GM21381 (cell line): ENCODE measurements at regions not wholly inside any gene's neighbourhood (a gene's known extent, or its start where the extent isn't known, plus 50 kb on each side); places are given as distances from the start of the nearest gene placed in this dataset.

Experiments used
- ATAC-seq: cut with Tn5 transposase; IDR thresholded peaks from one replicate; pipeline ENCODE4 v1.9.1; 2021; ENCODE audit warnings: mild to moderate bottlenecking, moderate library complexity; ENCODE audit not compliant: unreplicated experiment

DNA sequence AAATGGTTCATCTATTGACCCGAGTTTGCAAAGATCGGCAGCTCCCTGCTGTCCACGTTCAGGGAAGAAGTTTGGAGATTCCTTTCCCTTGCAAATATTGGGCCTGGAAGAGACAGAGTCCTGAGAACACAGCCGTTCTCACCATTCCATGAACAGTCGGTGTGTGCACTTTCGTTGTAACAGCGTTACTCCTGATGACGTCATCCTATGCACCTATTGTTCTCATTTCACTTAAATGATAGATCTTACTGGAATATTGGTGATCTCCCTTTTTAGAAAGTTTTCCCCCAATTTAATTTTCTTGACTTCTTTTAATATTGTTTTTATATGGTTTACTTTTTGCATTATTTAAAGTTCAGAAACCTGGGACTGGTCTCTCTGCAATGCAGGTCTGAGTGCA, 320.7 kb upstream of the PFKP start:
- ATAC-seq, result no peak

GRCh38 chr10:2745666-2746065, 321.7 kb upstream of the PFKP start:
- no peak for ATAC-seq

- no peak for ATAC-seq
Observed at GRCh38 chr10:2744547-2745200, 322.7 kb upstream of the PFKP start.

DNA sequence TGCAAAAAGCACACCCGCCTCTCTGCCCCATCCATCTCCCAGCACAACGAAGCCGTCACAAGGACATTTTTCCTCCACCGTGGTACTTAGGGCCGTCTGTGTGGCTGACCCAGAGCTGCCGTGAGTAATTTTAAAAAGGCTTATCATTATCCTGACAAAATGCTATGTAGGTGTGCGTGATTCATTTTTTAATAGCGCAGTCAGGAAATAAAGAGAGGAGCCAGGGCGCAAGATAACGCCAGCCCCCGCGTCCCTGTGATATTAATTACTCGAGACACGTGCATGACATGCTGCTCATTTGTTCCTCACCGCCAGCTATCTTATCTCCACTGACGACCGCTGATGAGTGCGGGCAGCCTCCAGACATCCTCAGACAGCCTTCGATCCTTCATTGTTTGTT, 332.7 kb upstream of the PFKP start:
- no peak for ATAC-seq

- ATAC-seq, result no peak
Observed at GRCh38 chr10:2733278-2733963, 333.9 kb upstream of the PFKP start.

GRCh38 chr10:2731940-2732339, 335.4 kb upstream of the PFKP start:
- ATAC-seq, result no peak

DNA sequence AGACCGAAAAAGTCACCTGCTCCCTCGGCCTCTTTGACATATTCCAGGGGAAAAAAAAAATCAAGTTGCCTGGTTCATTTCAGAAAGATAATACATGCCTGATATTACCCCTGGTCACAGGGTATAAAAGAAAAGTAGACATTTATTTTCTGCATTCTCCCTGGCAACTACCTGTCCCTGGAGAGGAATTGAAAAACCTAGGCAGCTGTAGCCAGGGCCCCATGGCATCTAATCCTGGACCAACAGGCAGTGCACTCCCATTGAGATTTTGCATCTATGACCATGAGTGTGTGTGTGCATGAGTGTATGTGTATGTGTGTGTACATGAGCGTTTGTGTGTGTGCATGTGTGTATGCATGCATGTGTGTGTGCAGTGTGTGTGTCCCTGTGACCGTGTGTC, 338.2 kb upstream of the PFKP start:
- ATAC-seq, result no peak

GRCh38 chr10:2728087-2728486, 339.3 kb upstream of the PFKP start:
- ATAC-seq, result no peak

- no peak for ATAC-seq
Observed at GRCh38 chr10:2716596-2716995, 350.8 kb upstream of the PFKP start.

DNA sequence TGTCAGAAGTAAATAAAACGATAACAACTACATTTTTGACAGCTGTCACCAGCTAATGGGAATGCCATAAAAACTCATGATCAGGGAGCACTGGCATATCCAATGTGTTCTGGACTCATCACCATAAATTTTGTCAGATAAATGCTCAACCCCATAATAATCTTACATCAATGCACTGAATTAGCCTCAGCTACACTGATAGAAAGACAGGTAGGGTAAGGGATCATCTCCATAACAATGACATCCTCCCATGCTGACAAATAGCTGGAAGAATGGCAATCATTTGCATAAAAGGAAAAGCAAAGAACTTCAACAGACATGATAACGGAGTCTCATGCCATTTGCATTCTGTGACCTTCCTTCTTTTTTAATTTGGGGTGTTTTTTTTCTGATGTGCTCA, 352.8 kb upstream of the PFKP start:
- no peak for ATAC-seq

GRCh38 chr10:2703953-2704352, 363.4 kb upstream of the PFKP start:
- ATAC-seq, result no peak

- no peak for ATAC-seq
Observed at GRCh38 chr10:2701802-2702201, 365.5 kb upstream of the PFKP start.

GRCh38 chr10:2700626-2701305, 366.6 kb upstream of the PFKP start:
- ATAC-seq, result peak; percentile 82

DNA sequence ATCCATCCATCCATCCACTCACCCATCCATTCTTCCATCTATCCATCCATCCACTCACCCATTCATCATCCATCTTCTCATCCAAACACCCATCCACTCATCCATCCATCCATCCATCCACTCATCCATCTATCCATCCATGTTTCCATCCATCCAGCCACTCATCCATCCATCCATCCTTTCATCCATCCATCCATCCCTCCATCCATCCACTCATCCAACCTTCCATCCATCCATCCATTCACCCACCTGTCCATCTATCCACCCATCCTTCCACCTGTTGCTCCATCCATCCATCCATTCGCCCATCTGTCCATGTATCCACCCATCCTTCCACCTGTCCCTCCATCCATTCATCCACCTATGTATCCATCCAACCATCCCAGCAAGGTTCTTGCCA, 378.4 kb upstream of the PFKP start:
- ATAC-seq, result no peak

DNA sequence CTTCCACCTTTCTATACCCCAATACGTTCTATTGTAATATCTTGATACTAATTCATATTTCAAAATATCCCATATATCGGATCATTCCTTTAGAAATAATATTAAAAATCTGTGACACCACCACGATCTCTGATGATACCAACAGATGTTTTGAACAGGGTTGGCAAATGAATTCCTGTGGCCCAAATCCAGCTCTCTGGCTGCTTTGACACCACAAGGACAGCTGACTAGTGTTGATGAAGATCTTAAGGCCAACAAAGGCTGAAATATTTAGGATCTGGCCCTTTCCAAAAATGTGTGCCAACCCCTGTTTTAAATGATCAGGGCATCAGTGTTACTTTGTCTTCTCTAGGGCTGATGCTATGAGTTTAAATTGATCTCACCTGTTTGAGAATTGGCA, 380.7 kb upstream of the PFKP start:
- ATAC-seq, result no peak

GRCh38 chr10:2682491-2682890, 384.9 kb upstream of the PFKP start:
- ATAC-seq, result no peak

DNA sequence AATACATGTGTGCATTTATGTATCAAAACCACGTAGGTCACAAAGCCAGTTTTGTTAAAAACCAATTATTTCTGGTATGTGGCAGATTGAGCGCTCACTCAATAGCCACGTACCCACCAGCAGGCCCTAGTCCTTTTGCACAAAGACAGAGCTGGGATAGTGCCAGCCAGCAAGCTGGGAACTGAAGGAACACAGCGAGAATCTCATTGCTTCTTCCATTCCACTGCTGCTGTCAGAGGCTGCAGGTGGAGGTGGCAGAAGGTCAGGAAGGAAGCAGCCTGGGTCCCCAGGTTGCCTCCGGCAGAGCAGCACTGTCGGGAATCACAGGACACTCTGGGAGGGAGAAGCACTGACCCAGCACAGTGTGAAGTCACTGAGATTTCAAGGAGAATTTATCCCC, 385.5 kb upstream of the PFKP start:
- no peak for ATAC-seq

DNA sequence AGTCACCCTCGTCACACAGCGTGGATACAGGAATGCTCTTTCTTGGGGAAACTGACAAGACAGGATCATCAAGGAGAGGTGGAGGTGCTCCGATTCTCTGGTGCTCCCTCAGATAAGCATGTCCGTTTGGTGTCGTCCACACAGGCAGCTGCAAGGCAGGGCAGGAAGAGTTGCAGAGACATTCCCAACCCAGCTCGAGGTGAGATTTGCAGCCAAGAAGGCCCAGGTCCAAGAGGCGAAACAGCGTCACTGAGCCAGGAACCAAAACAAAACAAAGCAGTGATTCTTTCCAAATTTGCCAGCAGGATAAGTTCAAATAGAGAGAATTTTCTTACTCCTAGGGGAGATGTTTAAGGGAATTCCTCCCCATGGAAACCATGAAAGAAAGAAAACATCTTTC, 386.5 kb upstream of the PFKP start:
- no peak for ATAC-seq

DNA sequence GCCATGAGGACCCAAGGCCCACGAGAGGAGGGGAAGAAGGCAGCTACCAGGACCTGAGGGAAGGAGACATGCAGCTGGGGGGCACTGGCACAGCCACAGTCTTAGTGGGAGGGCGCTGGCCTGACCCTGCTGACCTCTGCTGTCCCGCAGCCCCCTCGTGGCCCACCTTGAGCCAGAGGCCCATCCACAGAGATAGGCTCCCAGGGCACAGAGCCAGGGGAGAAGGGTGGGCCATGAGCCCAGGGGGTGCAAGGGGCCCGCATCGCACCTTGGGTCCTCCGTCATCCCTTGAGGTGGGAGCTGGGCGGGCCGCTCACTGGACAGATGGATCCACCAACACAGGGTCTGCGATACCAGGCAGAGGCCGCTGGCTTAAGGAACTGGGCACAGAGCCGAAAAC, 387.7 kb upstream of the PFKP start:
- no peak for ATAC-seq

- ATAC-seq, result no peak
Observed at GRCh38 chr10:2676455-2676854, 390.9 kb upstream of the PFKP start.

GRCh38 chr10:2674451-2674850, 392.9 kb upstream of the PFKP start:
- no peak for ATAC-seq

DNA sequence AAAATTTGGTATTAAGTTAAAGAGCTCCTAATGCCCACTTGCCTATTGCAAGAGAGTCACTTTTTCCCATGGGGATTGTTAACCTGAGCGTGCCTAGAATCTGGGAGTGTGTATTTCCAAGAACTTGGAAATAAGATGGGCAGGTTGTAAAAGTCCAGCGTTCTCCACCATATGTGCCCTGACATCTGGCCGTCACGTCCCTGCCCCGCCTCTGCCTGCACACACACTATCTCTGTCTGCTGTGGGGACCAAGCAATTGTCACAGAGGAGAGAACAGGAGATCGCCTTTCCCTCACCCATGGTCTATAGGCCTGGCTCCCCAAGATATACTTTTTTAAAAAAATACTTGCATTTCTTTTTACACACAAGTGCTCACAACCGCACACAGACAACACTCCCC, 396.5 kb upstream of the PFKP start:
- ATAC-seq, result no peak
